T-cell (primary cell): ENCODE measurements at regions not wholly inside any gene's neighbourhood (a gene's known extent, or its start where the extent isn't known, plus 50 kb on each side); places are given as distances from the start of the nearest gene placed in this dataset.

ENCODE experiments used
- ATAC-seq, 4 experiments: fragments of 200-7000 bp in 3 of 4; fragments of 150-1000 bp in 1 of 4; cut with Tn5 transposase; replicated peaks in 1 of 4; 1 replicate in 3 of 4; 2 replicates in 1 of 4; pipeline ENCODE4 v1.10.0; 2021; ENCODE audit warnings: moderate library complexity in 3 of 4, mild to moderate bottlenecking in 2 of 4, moderate number of reproducible peaks in 1 of 4
- CTCF ChIA-PET, 2 donors: fragments of 300-600 bp; sonication (Branson Sonifier 250); formaldehyde crosslinking; loops; one replicate each; lab custom pipeline; 2022; ENCODE audit warnings: antibody characterized with exemption in 2 of 2; lab: Charles Lee
- POLR2A ChIA-PET, 2 donors: fragments of 300-600 bp; sonication (Branson Sonifier 250); formaldehyde crosslinking; loops; one replicate each; lab custom pipeline; 2022; ENCODE audit warnings: antibody characterized with exemption in 2 of 2; lab: Charles Lee
- DNase-seq, 35 experiments: peaks; one replicate each; pipeline versions ENCODE4 v3.0.0 to v3.0.0-alpha.2; 2013 to 2023
- H3K27ac ChIP-seq: one replicate; pipeline ENCODE4 v1.5.1; 2013; ENCODE audit warnings: low read length
- H3K27me3 ChIP-seq, 2 experiments: replicated peaks in 1 of 2; 1 replicate in 1 of 2; 2 replicates in 1 of 2; pipeline versions ENCODE4 v1.6.1 to v1.7.0; 2013; ENCODE audit warnings: low read length in 1 of 2, mixed read lengths in 1 of 2; ENCODE audit not compliant: control insufficient read depth in 2 of 2, insufficient read depth in 2 of 2; ENCODE audit errors: extremely low read depth in 1 of 2
- H3K36me3 ChIP-seq, 2 donors: 1 replicate in 1 of 2; 2 replicates in 1 of 2; pipeline versions ENCODE4 v1.6.1 to v1.7.0; 2013; ENCODE audit warnings: low read length in 1 of 2; ENCODE audit not compliant: control insufficient read depth in 2 of 2, insufficient read depth in 1 of 2; ENCODE audit errors: extremely low read depth in 1 of 2
- H3K4me1 ChIP-seq, 2 experiments: 1 replicate in 1 of 2; 2 replicates in 1 of 2; pipeline versions ENCODE4 v1.6.1 to v1.7.0; 2013; ENCODE audit warnings: low read length in 2 of 2, mixed read lengths in 1 of 2; ENCODE audit not compliant: insufficient read depth in 2 of 2, control insufficient read depth in 1 of 2; ENCODE audit errors: extremely low read depth in 1 of 2
- H3K4me3 ChIP-seq, 2 donors: 1 replicate in 1 of 2; 2 replicates in 1 of 2; pipeline versions ENCODE4 v1.5.1 to v1.7.0; 2013; ENCODE audit warnings: mild to moderate bottlenecking in 2 of 2, low read length in 1 of 2, moderate library complexity in 1 of 2; ENCODE audit not compliant: control insufficient read depth in 1 of 2; ENCODE audit errors: extremely low read depth in 1 of 2
- H3K9me3 ChIP-seq: 2 replicates; pipeline ENCODE4 v1.7.0; 2013
- H3K27ac Mint-ChIP-seq, 2 donors: one replicate each; pipeline ENCODE4 v1.8.0; 2020 to 2021; ENCODE audit warnings: mild to moderate bottlenecking in 2 of 2, mixed read lengths in 2 of 2
- H3K27me3 Mint-ChIP-seq, 2 donors: one replicate each; pipeline ENCODE4 v1.8.0; 2021 to 2022; ENCODE audit warnings: mixed read lengths in 2 of 2
- H3K36me3 Mint-ChIP-seq: one replicate; pipeline ENCODE4 v1.8.0; 2021; ENCODE audit warnings: mixed read lengths
- H3K4me1 Mint-ChIP-seq, 3 donors: one replicate each; pipeline ENCODE4 v1.8.0; 2020 to 2022; ENCODE audit warnings: mixed read lengths in 3 of 3, mild to moderate bottlenecking in 1 of 3
- H3K4me3 Mint-ChIP-seq, 3 donors: one replicate each; pipeline ENCODE4 v1.8.0; 2020 to 2022; ENCODE audit warnings: mild to moderate bottlenecking in 3 of 3, mixed read lengths in 3 of 3, moderate library complexity in 3 of 3
- H3K9me3 Mint-ChIP-seq, 3 donors: one replicate each; pipeline ENCODE4 v1.8.0; 2020 to 2022; ENCODE audit warnings: mixed read lengths in 3 of 3
- WGBS: methylation state at CpG from one replicate; pipeline ENCODE4 v1.1.5; 2013; ENCODE audit warnings: missing lambda C conversion rate; ENCODE audit not compliant: insufficient coverage; 5-methylcytosine and 5-hydroxymethylcytosine counted together

DNA sequence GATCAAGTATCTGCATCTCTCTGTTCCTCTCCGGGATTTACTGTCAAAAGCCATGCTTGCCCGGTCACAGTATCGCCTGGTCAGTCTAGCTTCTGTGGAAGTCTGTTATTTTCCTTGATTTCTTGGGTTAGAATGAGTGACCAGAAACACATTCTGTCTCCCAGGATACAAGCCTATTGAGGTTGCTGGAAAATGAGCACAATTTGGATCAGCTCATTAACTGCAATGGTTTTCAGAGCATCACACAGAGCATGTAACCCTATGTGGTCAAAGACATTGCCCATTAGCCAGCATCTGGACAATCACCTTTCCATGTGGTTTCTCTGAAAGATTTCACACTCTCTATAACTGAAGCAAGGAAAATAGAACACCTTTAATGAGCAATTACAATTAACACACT lies 124.2 kb upstream of the FAM98A start:
- no peak for DNase-seq
- no peak for ATAC-seq
- 38% methylated on average over 1 of the region's 3 CpGs for WGBS
- peaks cover 0 to 3% of the 10 kb centered on the region in 2 experiments for H3K27me3 ChIP-seq
- no peaks in the 10 kb centered on the region for H3K36me3 ChIP-seq
- no peak overlapping the region for H3K4me3 ChIP-seq
- Mint-ChIP-seq H3K4me3 (no peak overlapping the region), H3K36me3 (no peaks in the 10 kb centered on the region), H3K27me3 (peaks cover 0 to 3% of the 10 kb centered on the region in 2 donors), H3K27ac (no peak overlapping the region), H3K4me1 (no peaks in the 10 kb centered on the region), H3K9me3 (peaks cover 0 to 12% (median 0%) of the 10 kb centered on the region in 3 donors)
- H3K27ac ChIP-seq = no peak overlapping the region
- ChIA-PET CTCF (no interaction called here), POLR2A (no interaction called here)
- H3K4me1 ChIP-seq = no peaks in the 10 kb centered on the region
- no peaks in the 10 kb centered on the region for H3K9me3 ChIP-seq

DNA sequence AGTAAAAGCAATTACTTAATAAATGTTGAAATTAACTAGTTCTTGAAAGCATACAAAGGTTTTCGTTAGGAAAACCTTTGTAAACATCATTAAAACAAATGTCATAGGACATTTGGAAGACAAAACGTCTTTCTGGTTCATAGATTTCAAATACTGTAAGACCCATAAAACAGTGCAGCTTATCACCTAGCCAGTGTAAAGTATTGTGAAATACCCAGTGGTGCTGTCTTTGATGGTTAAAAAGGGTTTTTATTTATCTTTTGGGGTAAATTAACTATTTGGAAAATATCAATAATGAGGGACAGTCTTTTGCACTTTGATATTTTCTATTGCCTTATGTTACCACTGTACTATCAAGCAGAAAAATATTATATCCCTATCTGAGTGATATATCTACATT lies 120.0 kb upstream of the FAM98A start:
- WGBS = no CpG with 5 or more reads among the region's 2 CpGs
- no peak for DNase-seq

DNA sequence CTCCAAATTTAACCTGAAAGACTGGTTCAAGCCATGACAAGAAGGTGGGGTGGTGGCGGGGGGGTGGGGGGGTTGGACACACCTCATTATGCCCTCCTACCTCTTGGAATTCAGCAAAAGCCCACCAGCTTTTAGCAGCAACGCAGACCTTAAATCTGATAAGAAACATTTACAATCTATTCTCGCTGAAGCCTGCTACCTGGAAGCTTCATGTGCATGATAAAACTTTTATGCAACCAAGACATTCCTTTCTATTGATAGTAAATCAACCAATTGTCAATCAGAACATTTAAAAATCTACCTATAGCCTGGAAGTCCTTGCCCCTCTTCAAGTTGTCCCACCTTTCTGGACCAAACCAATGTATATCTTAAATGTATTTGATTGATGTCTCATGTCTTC lies 113.6 kb upstream of the FAM98A start:
- DNase-seq = no peak
- H3K4me1 ChIP-seq = no peaks in the 10 kb centered on the region
- no peak overlapping the region for H3K4me3 ChIP-seq
- H3K27ac ChIP-seq = no peak overlapping the region
- no peak for ATAC-seq
- Mint-ChIP-seq H3K27ac (no peak overlapping the region), H3K4me1 (no peaks in the 10 kb centered on the region), H3K9me3 (no peaks in the 10 kb centered on the region), H3K4me3 (no peak overlapping the region), H3K36me3 (no peaks in the 10 kb centered on the region), H3K27me3 (peaks cover under 1 to 6% of the 10 kb centered on the region in 2 donors)
- H3K9me3 ChIP-seq = no peaks in the 10 kb centered on the region
- WGBS = no CpG with 5 or more reads among the region's 3 CpGs
- ChIA-PET POLR2A (no interaction called here), CTCF (no interaction called here)
- H3K27me3 ChIP-seq = peaks cover 0 to 3% of the 10 kb centered on the region in 2 experiments
- no peaks in the 10 kb centered on the region for H3K36me3 ChIP-seq

More for the DNA sequence above, 120.0 kb upstream of the FAM98A start:
- no peak overlapping the region for H3K27ac ChIP-seq
- no peaks in the 10 kb centered on the region for H3K4me1 ChIP-seq
- Mint-ChIP-seq H3K27ac (no peak overlapping the region), H3K4me3 (no peak overlapping the region), H3K27me3 (peaks cover 2 to 9% of the 10 kb centered on the region in 2 donors), H3K36me3 (no peaks in the 10 kb centered on the region), H3K9me3 (no peaks in the 10 kb centered on the region), H3K4me1 (no peaks in the 10 kb centered on the region)
- no peaks in the 10 kb centered on the region for H3K9me3 ChIP-seq
- ChIA-PET POLR2A (no interaction called here), CTCF (no interaction called here)
- no peaks in the 10 kb centered on the region for H3K36me3 ChIP-seq
- ATAC-seq = no peak
- no peak overlapping the region for H3K4me3 ChIP-seq
- H3K27me3 ChIP-seq = peaks cover 0 to 3% of the 10 kb centered on the region in 2 experiments

DNA sequence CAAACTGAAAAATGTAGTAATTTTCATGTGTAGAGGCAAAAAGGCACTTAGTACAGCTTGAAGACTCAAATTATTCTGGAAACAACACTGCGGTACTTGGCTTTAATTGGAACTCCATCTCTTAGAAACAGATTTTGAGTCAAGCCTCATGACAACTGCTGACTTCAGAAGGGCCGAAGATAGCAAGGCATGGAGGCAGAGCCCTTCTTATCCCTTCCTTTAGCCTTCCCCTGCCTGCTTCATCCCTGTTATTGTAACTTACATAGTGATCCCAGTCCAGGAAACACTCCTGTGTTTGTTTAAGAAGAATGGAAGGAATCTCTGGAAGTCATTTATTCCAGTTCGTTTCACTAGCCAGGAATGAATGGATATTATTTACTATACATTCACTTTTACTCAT lies 110.9 kb upstream of the FAM98A start:
- H3K27ac ChIP-seq = no peak overlapping the region
- H3K27me3 Mint-ChIP-seq = no peaks in the 10 kb centered on the region
- no peaks in the 10 kb centered on the region for H3K4me1 ChIP-seq
- H3K36me3 ChIP-seq = no peaks in the 10 kb centered on the region
- H3K9me3 Mint-ChIP-seq = no peaks in the 10 kb centered on the region
- no peaks in the 10 kb centered on the region for H3K27me3 ChIP-seq
- no peaks in the 10 kb centered on the region for H3K9me3 ChIP-seq
- H3K4me1 Mint-ChIP-seq = no peaks in the 10 kb centered on the region
- ChIA-PET CTCF (interaction anchor here in 1 of 2 donors (0.8 kb wide), 1 partner anchor 34 kb away, joined by 3 read pairs; no protein-coding TSS in a partner anchor), POLR2A (no interaction called here)
- no peak for ATAC-seq
- no peaks in the 10 kb centered on the region for H3K36me3 Mint-ChIP-seq
- no peak overlapping the region for H3K4me3 Mint-ChIP-seq
- WGBS = 88% methylated on average over 1 of the region's 3 CpGs
- DNase-seq = no peak
- H3K27ac Mint-ChIP-seq = no peak overlapping the region
- H3K4me3 ChIP-seq = no peak overlapping the region

DNA sequence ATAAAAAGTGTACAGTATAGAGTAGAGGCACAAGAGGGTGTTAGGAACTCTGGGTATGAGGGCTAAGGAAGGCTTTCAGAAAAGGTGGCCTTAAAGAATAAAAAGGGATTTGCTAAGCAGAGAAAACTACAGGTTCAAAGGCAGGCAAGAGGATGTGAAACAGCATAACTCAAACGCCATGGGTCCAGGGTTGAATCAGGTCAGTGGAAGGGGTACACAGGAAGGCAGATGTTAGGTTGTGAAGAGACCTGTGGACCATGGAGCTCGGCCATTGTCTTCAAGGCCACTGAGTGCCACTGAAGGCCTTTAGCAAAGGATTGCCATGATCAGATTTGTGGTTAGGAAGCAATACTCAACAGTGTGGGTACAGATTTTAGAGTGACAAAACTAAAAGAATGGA lies 108.2 kb upstream of the FAM98A start:
- no peaks in the 10 kb centered on the region for H3K27me3 Mint-ChIP-seq
- no peaks in the 10 kb centered on the region for H3K36me3 ChIP-seq
- CTCF ChIA-PET = no interaction called here
- H3K9me3 Mint-ChIP-seq = no peaks in the 10 kb centered on the region
- no peak for DNase-seq
- H3K4me3 Mint-ChIP-seq = no peak overlapping the region
- H3K27ac Mint-ChIP-seq = no peak overlapping the region
- WGBS = 78% methylated on average over 1 of the region's 2 CpGs
- no peak overlapping the region for H3K27ac ChIP-seq
- H3K4me1 Mint-ChIP-seq = no peaks in the 10 kb centered on the region
- ATAC-seq = no peak
- H3K27me3 ChIP-seq = no peaks in the 10 kb centered on the region
- POLR2A ChIA-PET = no interaction called here
- no peak overlapping the region for H3K4me3 ChIP-seq
- H3K4me1 ChIP-seq = no peaks in the 10 kb centered on the region
- no peaks in the 10 kb centered on the region for H3K9me3 ChIP-seq
- no peaks in the 10 kb centered on the region for H3K36me3 Mint-ChIP-seq

DNA sequence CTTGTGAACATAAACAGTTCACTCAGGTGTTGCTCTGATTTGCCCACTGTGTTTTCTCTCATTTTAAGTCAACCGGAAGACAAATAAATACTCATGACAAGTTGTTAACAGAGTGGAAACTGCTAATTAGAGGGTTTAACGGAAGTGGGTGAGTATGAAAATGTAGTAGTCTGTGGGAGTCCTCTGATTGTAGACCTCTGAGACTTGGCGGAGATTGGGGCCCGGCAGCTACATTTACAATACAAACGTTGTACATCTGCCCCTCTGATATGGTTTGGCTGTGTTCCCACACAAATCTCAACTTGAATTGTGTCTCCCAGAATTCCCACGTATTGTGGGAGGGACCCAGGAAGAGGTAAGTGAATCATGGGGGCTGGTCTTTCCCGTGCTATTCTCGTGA lies 107.3 kb upstream of the FAM98A start:
- ChIA-PET POLR2A (no interaction called here), CTCF (no interaction called here)
- no CpG with 5 or more reads among the region's 8 CpGs for WGBS
- no peak overlapping the region for H3K27ac ChIP-seq
- DNase-seq (no peak), ATAC-seq (no peak)
- H3K9me3 Mint-ChIP-seq = no peaks in the 10 kb centered on the region
- no peak overlapping the region for H3K4me3 Mint-ChIP-seq
- H3K36me3 ChIP-seq = no peaks in the 10 kb centered on the region
- no peak overlapping the region for H3K27ac Mint-ChIP-seq
- no peaks in the 10 kb centered on the region for H3K9me3 ChIP-seq
- H3K27me3 Mint-ChIP-seq = no peaks in the 10 kb centered on the region
- H3K36me3 Mint-ChIP-seq = no peaks in the 10 kb centered on the region
- no peaks in the 10 kb centered on the region for H3K4me1 Mint-ChIP-seq
- no peaks in the 10 kb centered on the region for H3K4me1 ChIP-seq
- no peak overlapping the region for H3K4me3 ChIP-seq
- H3K27me3 ChIP-seq = no peaks in the 10 kb centered on the region

DNA sequence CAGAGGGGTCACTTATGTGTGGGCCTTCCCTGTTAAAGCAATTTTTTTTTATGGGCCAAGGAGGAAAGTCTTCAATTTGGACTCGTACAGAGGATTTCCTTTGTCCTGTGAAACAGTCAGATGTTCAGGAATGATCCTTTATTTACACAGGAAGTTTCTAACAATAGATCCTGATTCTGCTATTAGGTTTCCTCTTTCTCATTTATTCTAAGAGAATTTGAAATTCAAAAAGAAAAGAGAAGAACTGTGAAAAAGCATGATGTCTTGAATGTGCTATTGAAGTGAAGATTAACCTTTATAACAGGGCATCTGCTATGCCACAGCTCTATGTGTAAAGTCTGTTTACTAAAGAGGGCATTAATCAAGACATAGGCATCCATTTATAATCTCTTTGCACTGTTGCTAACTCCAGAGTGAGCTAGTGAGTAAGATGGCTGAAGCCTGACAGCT lies 105.3 kb upstream of the FAM98A start:
- no peaks in the 10 kb centered on the region for H3K4me1 Mint-ChIP-seq
- CTCF ChIA-PET = no interaction called here
- H3K27ac ChIP-seq = no peak overlapping the region

More for the DNA sequence above, 105.3 kb upstream of the FAM98A start:
- Histone ChIP-seq H3K27me3 (peaks cover 0 to 6% of the 10 kb centered on the region in 2 experiments), H3K9me3 (no peaks in the 10 kb centered on the region), H3K4me3 (no peak overlapping the region), H3K4me1 (no peaks in the 10 kb centered on the region), H3K36me3 (no peaks in the 10 kb centered on the region)
- Mint-ChIP-seq H3K27ac (no peak overlapping the region), H3K36me3 (no peaks in the 10 kb centered on the region), H3K9me3 (no peaks in the 10 kb centered on the region), H3K4me3 (no peak overlapping the region), H3K27me3 (peaks cover 0 to 5% of the 10 kb centered on the region in 2 donors)
- no peak for ATAC-seq
- POLR2A ChIA-PET = interaction anchor here in 1 of 2 donors (0.6 to 0.8 kb wide), 2 partner anchors 20 to 51 kb away, joined by 3 read pairs; no protein-coding TSS in a partner anchor
- no CpG with 5 or more reads among the region's 1 CpG for WGBS
- no peak for DNase-seq
